GM12864 (cell line): ENCODE measurements at regions not wholly inside any gene's neighbourhood (a gene's known extent, or its start where the extent isn't known, plus 50 kb on each side); places are given as distances from the start of the nearest gene placed in this dataset.

Experiments
- DNase-seq: peaks from one replicate; pipeline ENCODE4 v3.0.0-alpha.2; 2011; ENCODE audit warnings: low read depth
- H3K4me3 ChIP-seq: 2 replicates; pipeline ENCODE4 v1.5.1; 2011; ENCODE audit warnings: mild to moderate bottlenecking, low read depth, low read length, control low read depth
- TF ChIP-seq, protein P1 (sequence below): IDR thresholded peaks from 2 replicates; pipeline ENCODE4 v1.5.1; 2011; ENCODE audit warnings: low read depth, mild to moderate bottlenecking, moderate library complexity, low read length, control low read depth, inconsistent platforms; ENCODE audit errors: missing control alignments

DNA sequence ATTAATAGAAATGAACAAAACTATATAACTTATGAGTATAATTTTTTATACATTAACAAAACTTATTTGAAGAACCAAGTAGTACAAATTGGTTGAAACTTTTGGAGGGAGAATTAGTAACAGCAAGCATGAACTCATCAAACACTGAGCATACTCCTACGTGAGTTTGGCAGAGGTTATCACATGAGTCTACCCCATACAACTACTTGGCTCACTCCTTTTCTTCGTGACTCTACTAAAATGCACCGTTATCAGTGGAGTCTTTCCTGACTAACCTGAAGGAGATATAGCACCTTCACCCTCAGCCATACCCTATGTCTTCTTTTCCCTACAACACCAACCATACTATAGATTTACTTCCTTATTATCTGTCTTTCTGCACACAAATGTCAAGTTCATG is 794.2 kb downstream of the TFAP2A start:
- no peak for DNase-seq
- TF ChIP-seq, protein P1, sequence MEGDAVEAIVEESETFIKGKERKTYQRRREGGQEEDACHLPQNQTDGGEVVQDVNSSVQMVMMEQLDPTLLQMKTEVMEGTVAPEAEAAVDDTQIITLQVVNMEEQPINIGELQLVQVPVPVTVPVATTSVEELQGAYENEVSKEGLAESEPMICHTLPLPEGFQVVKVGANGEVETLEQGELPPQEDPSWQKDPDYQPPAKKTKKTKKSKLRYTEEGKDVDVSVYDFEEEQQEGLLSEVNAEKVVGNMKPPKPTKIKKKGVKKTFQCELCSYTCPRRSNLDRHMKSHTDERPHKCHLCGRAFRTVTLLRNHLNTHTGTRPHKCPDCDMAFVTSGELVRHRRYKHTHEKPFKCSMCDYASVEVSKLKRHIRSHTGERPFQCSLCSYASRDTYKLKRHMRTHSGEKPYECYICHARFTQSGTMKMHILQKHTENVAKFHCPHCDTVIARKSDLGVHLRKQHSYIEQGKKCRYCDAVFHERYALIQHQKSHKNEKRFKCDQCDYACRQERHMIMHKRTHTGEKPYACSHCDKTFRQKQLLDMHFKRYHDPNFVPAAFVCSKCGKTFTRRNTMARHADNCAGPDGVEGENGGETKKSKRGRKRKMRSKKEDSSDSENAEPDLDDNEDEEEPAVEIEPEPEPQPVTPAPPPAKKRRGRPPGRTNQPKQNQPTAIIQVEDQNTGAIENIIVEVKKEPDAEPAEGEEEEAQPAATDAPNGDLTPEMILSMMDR, result no peak
- no peak overlapping the region for H3K4me3 ChIP-seq

DNA sequence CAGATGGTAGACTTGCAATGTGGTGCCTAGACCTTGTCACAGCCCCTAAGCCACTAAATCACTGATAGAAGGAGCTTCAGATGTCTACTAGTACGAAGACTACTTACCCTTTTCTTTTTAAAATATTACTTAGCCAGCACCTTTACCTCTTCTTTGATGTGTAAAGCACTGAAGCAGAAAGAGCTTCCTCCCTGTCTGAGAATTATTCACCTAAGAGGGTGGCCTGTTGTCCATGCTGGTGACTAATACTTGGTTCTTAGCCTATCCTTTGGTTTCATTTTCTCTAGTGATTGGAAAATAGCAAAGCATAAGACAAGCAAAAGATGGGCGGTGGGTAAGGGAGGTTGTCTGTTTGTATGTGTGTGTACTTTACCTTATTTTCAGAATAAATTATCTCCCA is 794.6 kb downstream of the TFAP2A start:
- TF ChIP-seq, protein P1, result no peak
- no peak overlapping the region for H3K4me3 ChIP-seq
- DNase-seq, result no peak

DNA sequence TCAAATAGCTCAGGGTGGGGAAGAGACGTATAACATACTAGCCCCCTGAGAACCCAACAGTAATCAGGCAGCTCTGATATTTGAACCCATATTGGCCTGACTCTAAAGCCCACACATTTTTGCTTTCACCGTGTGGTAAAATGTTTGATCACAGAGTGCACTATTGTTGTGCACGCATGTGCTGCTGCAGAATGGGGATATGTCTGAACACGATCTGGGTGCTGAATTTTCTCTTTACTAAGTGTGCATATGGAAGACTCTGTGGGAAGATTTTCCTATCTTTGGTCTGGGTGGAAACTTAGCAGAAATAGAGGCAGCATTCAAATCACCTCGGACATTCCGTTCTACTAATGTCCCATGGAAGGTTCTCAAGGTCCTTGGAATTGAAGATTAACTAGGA is 800.1 kb downstream of the TFAP2A start:
- TF ChIP-seq, protein P1, result no peak
- H3K4me3 ChIP-seq, result no peak overlapping the region
- DNase-seq, result no peak

DNA sequence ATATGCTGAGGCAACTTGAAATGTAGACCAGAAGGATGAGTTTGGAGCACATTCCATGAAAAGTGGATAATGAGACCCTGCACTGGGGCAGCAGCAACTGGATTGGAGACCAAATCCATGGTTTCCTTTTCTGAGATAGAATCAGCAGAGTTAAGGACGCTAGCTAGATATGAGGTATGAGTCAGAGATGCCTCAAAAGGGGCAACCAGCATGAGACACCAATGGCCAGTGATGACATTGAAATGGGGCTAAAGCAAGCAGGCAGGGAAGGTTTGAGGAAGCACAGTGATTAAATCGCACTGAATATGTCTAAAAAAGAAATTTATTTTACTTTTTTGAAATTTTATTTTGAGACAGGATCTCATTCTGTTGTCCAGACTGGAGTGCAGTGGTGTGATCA is 802.4 kb downstream of the TFAP2A start:
- no peak for DNase-seq
- H3K4me3 ChIP-seq, result no peak overlapping the region
- TF ChIP-seq, protein P1, result no peak

DNA sequence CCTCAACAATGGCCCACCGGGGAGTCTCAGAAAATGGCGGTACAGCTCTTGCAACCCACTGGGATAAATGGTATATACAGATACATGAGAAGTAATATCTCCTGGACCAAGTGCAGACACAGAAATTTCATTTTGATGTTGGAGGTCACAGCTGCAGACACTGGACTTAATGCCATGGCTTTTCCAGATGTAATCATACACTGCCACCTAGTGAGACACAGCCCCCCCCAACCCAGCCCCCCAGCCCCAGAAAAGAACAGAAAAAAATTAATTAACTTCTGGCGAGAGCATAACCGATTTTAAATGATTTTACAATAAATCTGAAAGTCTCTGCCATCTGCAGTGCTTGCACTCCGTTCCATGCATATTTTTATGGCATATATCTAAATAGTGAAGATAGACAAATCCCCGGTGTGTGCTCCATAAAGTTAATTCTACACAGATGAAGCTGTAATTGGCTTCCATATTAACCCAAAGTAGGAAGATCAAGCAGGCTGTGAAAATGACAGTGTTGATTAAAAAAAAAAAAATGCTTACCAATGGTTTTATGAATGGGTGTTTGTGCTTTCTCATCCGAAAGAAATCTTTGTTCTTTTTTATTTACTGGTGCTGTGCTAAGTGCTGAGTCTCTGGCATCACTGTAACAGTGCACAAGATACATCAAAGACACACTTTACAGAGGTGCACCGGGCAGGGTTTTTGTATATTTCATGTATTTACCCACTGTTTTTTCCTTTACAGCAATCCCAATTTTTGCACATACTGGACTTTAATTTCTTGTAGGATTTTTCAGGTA is 804.1 kb downstream of the TFAP2A start:
- H3K4me3 ChIP-seq, result no peak overlapping the region
- TF ChIP-seq, protein P1, result no peak
- no peak for DNase-seq

DNA sequence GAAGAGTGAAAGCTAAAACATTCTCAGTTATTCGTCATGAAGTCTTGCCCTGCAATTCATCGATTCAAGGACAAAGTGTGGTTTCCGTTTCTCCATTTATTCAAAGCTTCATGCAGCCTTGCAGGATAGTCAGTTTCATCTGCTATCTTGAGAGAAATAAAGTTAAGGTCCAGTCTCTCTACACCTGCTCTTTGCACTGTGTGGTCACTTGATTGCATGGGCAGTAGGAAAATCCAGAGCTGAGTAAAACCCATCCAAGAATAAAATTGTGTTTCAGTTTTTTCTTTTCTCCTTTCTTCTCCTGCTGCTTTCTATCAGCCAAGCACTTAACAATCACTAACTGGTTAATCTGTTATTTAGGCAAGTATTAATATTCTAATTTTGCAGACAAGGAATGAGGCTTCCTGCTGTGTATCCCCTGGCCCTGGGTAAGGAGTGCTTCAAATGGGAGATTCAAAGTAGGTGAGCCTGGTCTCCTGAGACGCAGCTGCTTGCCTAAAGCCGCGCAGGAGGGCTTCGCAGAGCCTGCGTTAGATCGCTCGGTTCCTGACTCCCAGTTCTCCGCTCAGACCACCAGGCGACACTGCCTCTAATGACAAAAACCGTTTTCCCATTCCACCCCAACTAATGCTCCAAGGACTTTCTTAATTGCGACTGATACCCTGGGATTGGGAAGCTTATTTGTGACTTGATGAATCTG is 808.3 kb downstream of the TFAP2A start:
- no peak for DNase-seq
- H3K4me3 ChIP-seq, result no peak overlapping the region
- TF ChIP-seq, protein P1, result no peak
